ENCODE measurements at regions not wholly inside any gene's neighbourhood (a gene's known extent, or its start where the extent isn't known, plus 50 kb on each side); places are given as distances from the start of the nearest gene placed in this dataset.

GRCh38 chr11:116180806-116181600 is 591.8 kb downstream of the BUD13 start:
- DNase-seq (ENCODE audit: low spot score) = no peak

- DNase-seq (ENCODE audit: low spot score) = no peak
Observed at GRCh38 chr11:116179401-116179800, 593.4 kb downstream of the BUD13 start.

GRCh38 chr11:116177521-116178210 is 595.1 kb downstream of the BUD13 start:
- DNase-seq (ENCODE audit: low spot score) = no peak

- no peak for DNase-seq (ENCODE audit: low spot score)
Observed at GRCh38 chr11:116176484-116177005, 596.2 kb downstream of the BUD13 start.

GRCh38 chr11:116175707-116176106 is 597.1 kb downstream of the BUD13 start:
- DNase-seq (ENCODE audit: low spot score) = no peak

GRCh38 chr11:116173941-116174911 is 598.6 kb downstream of the BUD13 start:
- DNase-seq (ENCODE audit: low spot score) = no peak

GRCh38 chr11:116173506-116173905 is 599.3 kb downstream of the BUD13 start:
- DNase-seq (ENCODE audit: low spot score) = no peak

- DNase-seq (ENCODE audit: low spot score) = no peak
Observed at GRCh38 chr11:116172851-116173250, 599.9 kb downstream of the BUD13 start.

GRCh38 chr11:116172156-116172555 is 600.6 kb downstream of the BUD13 start:
- no peak for DNase-seq (ENCODE audit: low spot score)

GRCh38 chr11:116171271-116172140 is 601.3 kb downstream of the BUD13 start:
- DNase-seq (ENCODE audit: low spot score) = no peak

- no peak for DNase-seq (ENCODE audit: low spot score)
Observed at GRCh38 chr11:116170526-116171120, 602.2 kb downstream of the BUD13 start.

GRCh38 chr11:116169776-116170175 is 603.0 kb downstream of the BUD13 start:
- no peak for DNase-seq (ENCODE audit: low spot score)

- DNase-seq (ENCODE audit: low spot score) = no peak
Observed at GRCh38 chr11:116168459-116168787, 604.4 kb downstream of the BUD13 start.

GRCh38 chr11:116167706-116168458 is 604.9 kb downstream of the BUD13 start:
- DNase-seq (ENCODE audit: low spot score) = no peak

- DNase-seq (ENCODE audit: low spot score) = peak; percentile 47
Observed at GRCh38 chr11:116166573-116167465, 606.0 kb downstream of the BUD13 start.

GRCh38 chr11:116164843-116165242 is 607.9 kb downstream of the BUD13 start:
- no peak for DNase-seq (ENCODE audit: low spot score)

- DNase-seq (ENCODE audit: low spot score) = no peak
Observed at GRCh38 chr11:116162886-116163230, 609.9 kb downstream of the BUD13 start.

GRCh38 chr11:116162086-116162885 is 610.5 kb downstream of the BUD13 start:
- DNase-seq (ENCODE audit: low spot score) = no peak

All from kidney capillary endothelial cell (primary cell).